ENCODE measurements at regions not wholly inside any gene's neighbourhood (a gene's known extent, or its start where the extent isn't known, plus 50 kb on each side); places are given as distances from the start of the nearest gene placed in this dataset.

- no peak overlapping the region for H3K4me3 Mint-ChIP-seq
- H3K36me3 Mint-ChIP-seq = no peaks in the 10 kb centered on the region
- peaks cover 2% of the 10 kb centered on the region for H3K27me3 Mint-ChIP-seq
Measured at GRCh38 chr5:163609910-163610309, 104.5 kb downstream of the MAT2B start.

GRCh38 chr5:163612358-163613149 lies 107.1 kb downstream of the MAT2B start:
- no peaks in the 10 kb centered on the region for H3K9me3 Mint-ChIP-seq (ENCODE audit: low read depth)
- H3K27ac Mint-ChIP-seq = no peak overlapping the region
- H3K4me3 Mint-ChIP-seq = no peak overlapping the region
- no peaks in the 10 kb centered on the region for H3K4me1 Mint-ChIP-seq (ENCODE audit: low read depth)
- H3K27me3 Mint-ChIP-seq = peaks cover 2% of the 10 kb centered on the region
- no peaks in the 10 kb centered on the region for H3K36me3 Mint-ChIP-seq

More at GRCh38 chr5:163609910-163610309, 104.5 kb downstream of the MAT2B start:
- H3K4me1 Mint-ChIP-seq (ENCODE audit: low read depth) = no peaks in the 10 kb centered on the region
- no peak overlapping the region for H3K27ac Mint-ChIP-seq
- H3K9me3 Mint-ChIP-seq (ENCODE audit: low read depth) = no peaks in the 10 kb centered on the region

- H3K4me3 Mint-ChIP-seq = no peak overlapping the region
- no peaks in the 10 kb centered on the region for H3K9me3 Mint-ChIP-seq (ENCODE audit: low read depth)
- H3K4me1 Mint-ChIP-seq (ENCODE audit: low read depth) = no peaks in the 10 kb centered on the region
- H3K36me3 Mint-ChIP-seq = no peaks in the 10 kb centered on the region
- no peak overlapping the region for H3K27ac Mint-ChIP-seq
- H3K27me3 Mint-ChIP-seq = peaks cover 2% of the 10 kb centered on the region
Measured at GRCh38 chr5:163613150-163613442, 107.7 kb downstream of the MAT2B start.

GRCh38 chr5:163614787-163615186 lies 109.4 kb downstream of the MAT2B start:
- H3K36me3 Mint-ChIP-seq = no peaks in the 10 kb centered on the region
- no peaks in the 10 kb centered on the region for H3K9me3 Mint-ChIP-seq (ENCODE audit: low read depth)
- H3K4me3 Mint-ChIP-seq = no peak overlapping the region
- no peaks in the 10 kb centered on the region for H3K4me1 Mint-ChIP-seq (ENCODE audit: low read depth)
- peaks cover 3% of the 10 kb centered on the region for H3K27me3 Mint-ChIP-seq
- no peak overlapping the region for H3K27ac Mint-ChIP-seq

- H3K4me3 Mint-ChIP-seq = no peak overlapping the region
- no peak overlapping the region for H3K27ac Mint-ChIP-seq
- H3K9me3 Mint-ChIP-seq (ENCODE audit: low read depth) = no peaks in the 10 kb centered on the region
- H3K36me3 Mint-ChIP-seq = no peaks in the 10 kb centered on the region
- H3K4me1 Mint-ChIP-seq (ENCODE audit: low read depth) = no peaks in the 10 kb centered on the region
- peaks cover 1% of the 10 kb centered on the region for H3K27me3 Mint-ChIP-seq
Measured at GRCh38 chr5:163619273-163619934, 114.0 kb downstream of the MAT2B start.

GRCh38 chr5:163619951-163620350 lies 114.5 kb downstream of the MAT2B start:
- Mint-ChIP-seq H3K36me3 (no peaks in the 10 kb centered on the region), H3K4me3 (no peak overlapping the region), H3K9me3 (ENCODE audit: low read depth) (no peaks in the 10 kb centered on the region), H3K4me1 (ENCODE audit: low read depth) (no peaks in the 10 kb centered on the region), H3K27ac (no peak overlapping the region), H3K27me3 (peaks cover 1% of the 10 kb centered on the region)

GRCh38 chr5:163622799-163623198 lies 117.4 kb downstream of the MAT2B start:
- Mint-ChIP-seq H3K27me3 (peaks cover 1% of the 10 kb centered on the region), H3K36me3 (no peaks in the 10 kb centered on the region), H3K9me3 (ENCODE audit: low read depth) (no peaks in the 10 kb centered on the region), H3K4me3 (no peak overlapping the region), H3K27ac (no peak overlapping the region), H3K4me1 (ENCODE audit: low read depth) (no peaks in the 10 kb centered on the region)

GRCh38 chr5:163623524-163623923 lies 118.1 kb downstream of the MAT2B start:
- no peak overlapping the region for H3K27ac Mint-ChIP-seq
- no peaks in the 10 kb centered on the region for H3K9me3 Mint-ChIP-seq (ENCODE audit: low read depth)
- H3K36me3 Mint-ChIP-seq = no peaks in the 10 kb centered on the region
- peaks cover 1% of the 10 kb centered on the region for H3K27me3 Mint-ChIP-seq
- no peaks in the 10 kb centered on the region for H3K4me1 Mint-ChIP-seq (ENCODE audit: low read depth)
- no peak overlapping the region for H3K4me3 Mint-ChIP-seq

GRCh38 chr5:163623986-163624385 lies 118.6 kb downstream of the MAT2B start:
- no peak overlapping the region for H3K4me3 Mint-ChIP-seq
- H3K4me1 Mint-ChIP-seq (ENCODE audit: low read depth) = no peaks in the 10 kb centered on the region
- H3K27ac Mint-ChIP-seq = no peak overlapping the region
- no peaks in the 10 kb centered on the region for H3K27me3 Mint-ChIP-seq
- H3K9me3 Mint-ChIP-seq (ENCODE audit: low read depth) = no peaks in the 10 kb centered on the region
- no peaks in the 10 kb centered on the region for H3K36me3 Mint-ChIP-seq

- H3K36me3 Mint-ChIP-seq = no peaks in the 10 kb centered on the region
- no peaks in the 10 kb centered on the region for H3K27me3 Mint-ChIP-seq
- no peak overlapping the region for H3K4me3 Mint-ChIP-seq
- H3K4me1 Mint-ChIP-seq (ENCODE audit: low read depth) = no peaks in the 10 kb centered on the region
- no peaks in the 10 kb centered on the region for H3K9me3 Mint-ChIP-seq (ENCODE audit: low read depth)
- H3K27ac Mint-ChIP-seq = no peak overlapping the region
Measured at GRCh38 chr5:163624431-163624830, 119.0 kb downstream of the MAT2B start.

GRCh38 chr5:163626904-163627434 lies 121.5 kb downstream of the MAT2B start:
- Mint-ChIP-seq H3K9me3 (ENCODE audit: low read depth) (no peaks in the 10 kb centered on the region), H3K4me3 (no peak overlapping the region), H3K4me1 (ENCODE audit: low read depth) (no peaks in the 10 kb centered on the region), H3K36me3 (no peaks in the 10 kb centered on the region), H3K27ac (no peak overlapping the region), H3K27me3 (no peaks in the 10 kb centered on the region)

GRCh38 chr5:163631856-163632255 lies 126.4 kb downstream of the MAT2B start:
- H3K4me1 Mint-ChIP-seq (ENCODE audit: low read depth) = no peaks in the 10 kb centered on the region

GRCh38 chr5:163633926-163634460 lies 128.6 kb downstream of the MAT2B start:
- no peaks in the 10 kb centered on the region for H3K9me3 Mint-ChIP-seq (ENCODE audit: low read depth)
- H3K4me3 Mint-ChIP-seq = no peak overlapping the region
- no peaks in the 10 kb centered on the region for H3K4me1 Mint-ChIP-seq (ENCODE audit: low read depth)
- H3K36me3 Mint-ChIP-seq = no peaks in the 10 kb centered on the region
- no peak overlapping the region for H3K27ac Mint-ChIP-seq
- peaks cover 6% of the 10 kb centered on the region for H3K27me3 Mint-ChIP-seq

More at GRCh38 chr5:163631856-163632255, 126.4 kb downstream of the MAT2B start:
- Mint-ChIP-seq H3K27me3 (peaks cover 6% of the 10 kb centered on the region), H3K27ac (no peak overlapping the region), H3K4me3 (no peak overlapping the region), H3K9me3 (ENCODE audit: low read depth) (no peaks in the 10 kb centered on the region), H3K36me3 (no peaks in the 10 kb centered on the region)

GRCh38 chr5:163635631-163636030 lies 130.2 kb downstream of the MAT2B start:
- Mint-ChIP-seq H3K36me3 (no peaks in the 10 kb centered on the region), H3K4me1 (ENCODE audit: low read depth) (no peaks in the 10 kb centered on the region), H3K4me3 (no peak overlapping the region), H3K9me3 (ENCODE audit: low read depth) (no peaks in the 10 kb centered on the region), H3K27me3 (peaks cover 6% of the 10 kb centered on the region), H3K27ac (no peak overlapping the region)

- H3K27ac Mint-ChIP-seq = no peak overlapping the region
- H3K4me3 Mint-ChIP-seq = no peak overlapping the region
- no peaks in the 10 kb centered on the region for H3K4me1 Mint-ChIP-seq (ENCODE audit: low read depth)
- no peaks in the 10 kb centered on the region for H3K9me3 Mint-ChIP-seq (ENCODE audit: low read depth)
- no peaks in the 10 kb centered on the region for H3K36me3 Mint-ChIP-seq
- H3K27me3 Mint-ChIP-seq = no peaks in the 10 kb centered on the region
Measured at GRCh38 chr5:163642904-163643303, 137.5 kb downstream of the MAT2B start.
